ENCODE measurements at regions not wholly inside any gene's neighbourhood (a gene's known extent, or its start where the extent isn't known, plus 50 kb on each side); places are given as distances from the start of the nearest gene placed in this dataset.
"Not testable (repeated sequence)": the region's sequence is repeated elsewhere in the genome, so short reads cannot be mapped to it uniquely, and the experiment has no call there.

DNA sequence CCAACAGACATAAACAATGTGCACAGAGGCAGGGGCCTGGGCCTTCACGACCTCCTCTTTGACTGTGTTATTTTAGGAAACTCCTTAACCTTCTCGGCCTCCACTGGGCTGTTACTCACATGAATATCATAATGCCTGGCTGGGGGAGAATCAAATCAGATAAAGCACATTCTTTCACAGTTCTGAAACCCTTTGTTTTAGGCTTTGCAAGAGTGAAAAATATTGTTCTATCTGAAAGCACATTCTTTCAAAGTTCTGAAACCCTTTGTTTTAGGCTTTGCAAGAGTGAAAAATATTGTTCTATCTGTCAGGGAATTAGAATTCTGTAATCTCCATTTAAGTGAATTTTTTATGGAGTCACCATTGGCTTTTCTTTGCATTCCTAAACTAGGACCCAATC, 50.7 kb upstream of the SYNDIG1 start:
- DNase-seq, result no peak

DNA sequence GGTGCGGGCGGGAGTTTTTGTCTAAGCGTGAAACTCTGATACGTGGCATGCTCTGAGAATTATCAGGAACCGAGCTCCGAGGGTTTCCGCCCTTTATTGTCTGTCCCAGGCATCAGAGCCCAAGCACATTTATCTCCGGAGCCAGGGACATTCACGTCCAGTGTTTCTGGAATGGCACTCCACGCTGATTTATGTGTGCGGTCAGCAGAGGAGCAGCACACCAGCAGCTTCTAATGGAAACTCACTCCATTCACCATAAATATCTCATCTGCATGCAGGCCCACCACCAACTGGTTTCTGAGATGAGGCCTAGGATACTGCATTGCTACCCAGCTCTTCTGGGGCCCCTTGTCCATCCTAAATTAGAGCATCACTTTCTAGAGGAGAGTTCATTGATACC, 51.9 kb upstream of the SYNDIG1 start:
- no peak for DNase-seq

DNA sequence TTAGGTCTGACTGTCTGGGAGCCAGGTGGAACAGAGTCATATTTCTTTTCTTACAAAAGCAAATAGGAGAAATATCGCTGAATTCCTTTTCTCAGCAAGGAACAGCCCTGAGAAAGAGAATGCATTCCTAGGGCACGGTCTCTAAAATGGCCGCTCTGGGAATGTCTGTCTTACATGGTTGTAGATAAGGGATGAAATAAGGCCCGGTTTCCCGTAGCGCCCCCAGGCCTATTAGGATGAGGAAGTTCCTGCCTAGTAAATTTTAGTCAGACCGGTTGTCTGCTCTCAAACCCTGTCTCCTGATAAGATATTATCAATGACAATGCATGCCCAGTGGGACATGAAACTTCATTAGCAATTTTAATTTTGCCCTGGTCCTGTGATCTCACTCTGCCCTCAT, 54.0 kb upstream of the SYNDIG1 start:
- not testable (repeated sequence) for DNase-seq

DNA sequence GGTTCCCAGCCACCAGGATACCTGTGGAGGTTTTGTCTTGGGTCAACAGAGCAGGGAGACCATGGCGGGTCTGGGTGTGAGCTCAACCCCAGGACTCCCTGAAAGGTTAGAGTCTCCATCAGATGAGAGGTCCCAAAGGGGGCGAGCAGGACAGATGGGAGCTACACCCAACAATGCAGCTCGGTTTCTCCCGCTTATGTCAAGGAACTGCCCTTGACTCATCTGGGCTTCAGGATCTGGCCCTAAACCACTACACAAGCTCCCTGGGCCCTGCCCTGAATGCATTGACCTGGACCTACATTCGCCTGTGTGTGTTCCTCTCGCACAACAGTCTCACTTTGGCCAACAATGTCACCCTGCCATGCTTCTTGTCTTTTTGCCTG, 57.6 kb upstream of the SYNDIG1 start:
- no peak for DNase-seq

DNA sequence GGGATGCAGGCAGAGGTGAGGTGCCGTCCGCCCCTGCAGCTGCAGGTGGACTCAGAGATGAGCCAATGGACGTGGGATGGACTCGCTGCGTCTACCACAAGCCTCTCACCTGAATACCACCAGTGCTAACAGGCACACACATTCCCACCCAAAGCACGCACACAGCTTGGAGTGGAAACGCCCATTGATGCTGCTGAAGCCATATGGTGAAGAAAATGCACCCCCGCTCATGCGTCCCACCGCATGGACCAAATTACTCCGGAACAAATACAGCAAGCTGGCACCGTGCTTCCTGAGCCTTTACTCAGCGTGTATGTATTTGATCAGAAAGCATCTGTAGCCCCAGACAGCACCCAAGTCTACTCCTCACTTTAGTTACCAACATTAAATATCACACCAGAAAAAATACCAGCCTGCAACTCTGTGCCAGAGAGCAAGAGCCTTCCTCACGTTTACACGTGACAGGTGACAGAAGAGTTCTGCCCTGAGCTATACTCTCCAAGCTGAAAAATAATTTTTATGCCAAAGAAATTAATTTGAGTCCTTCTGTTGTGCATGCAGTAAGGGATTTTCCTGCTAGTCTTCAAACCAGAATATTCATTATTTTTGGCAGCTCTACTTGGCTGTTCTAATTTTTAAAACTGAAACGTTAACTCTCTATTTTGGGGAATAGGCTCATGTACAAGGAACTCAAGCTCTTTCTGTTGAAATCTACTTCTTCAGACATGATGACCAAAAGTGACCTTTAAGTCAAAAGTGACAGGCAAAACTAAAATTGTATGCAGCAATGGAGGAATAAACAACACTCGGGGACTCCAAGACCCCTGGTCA, 58.2 kb upstream of the SYNDIG1 start:
- DNase-seq, result no peak

DNA sequence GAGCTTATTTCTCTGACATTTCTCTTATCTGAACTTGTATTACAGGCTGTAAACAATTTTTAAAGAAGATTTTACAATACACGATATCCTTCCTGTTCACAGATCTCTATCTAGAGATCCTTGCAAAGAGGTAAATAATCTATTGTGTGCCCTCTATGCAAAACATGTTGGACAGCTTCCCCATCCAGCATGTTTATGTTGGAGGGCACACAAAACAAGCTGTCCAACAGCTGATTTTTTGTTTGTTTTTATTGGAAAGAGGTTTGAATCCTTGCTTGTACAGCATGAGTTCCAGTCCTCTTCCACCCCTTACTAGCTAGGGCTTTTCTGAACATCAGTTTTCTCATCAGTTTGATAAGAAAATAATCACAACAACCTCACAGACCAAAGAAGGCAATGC, 62.3 kb upstream of the SYNDIG1 start:
- DNase-seq, result no peak

DNA sequence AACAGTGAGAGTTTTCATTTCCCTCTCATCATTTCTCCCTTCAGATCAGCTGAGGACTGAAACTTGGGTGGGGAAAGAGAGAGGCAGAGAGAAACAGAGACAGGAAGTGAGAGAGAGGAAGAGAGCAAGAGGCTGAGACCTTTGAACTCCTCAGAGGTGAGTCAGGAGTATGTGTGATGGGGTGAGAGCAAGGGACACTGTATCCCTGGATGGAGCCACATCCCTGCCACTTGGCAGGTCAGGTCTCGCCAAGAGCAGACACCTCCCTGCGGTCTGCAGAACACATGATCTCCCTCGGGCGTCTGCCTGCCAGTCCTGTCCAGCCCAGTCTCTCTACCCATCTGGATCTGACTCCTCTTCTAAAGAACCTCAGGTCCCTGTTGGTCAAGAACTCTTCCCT, 62.7 kb upstream of the SYNDIG1 start:
- no peak for DNase-seq

DNA sequence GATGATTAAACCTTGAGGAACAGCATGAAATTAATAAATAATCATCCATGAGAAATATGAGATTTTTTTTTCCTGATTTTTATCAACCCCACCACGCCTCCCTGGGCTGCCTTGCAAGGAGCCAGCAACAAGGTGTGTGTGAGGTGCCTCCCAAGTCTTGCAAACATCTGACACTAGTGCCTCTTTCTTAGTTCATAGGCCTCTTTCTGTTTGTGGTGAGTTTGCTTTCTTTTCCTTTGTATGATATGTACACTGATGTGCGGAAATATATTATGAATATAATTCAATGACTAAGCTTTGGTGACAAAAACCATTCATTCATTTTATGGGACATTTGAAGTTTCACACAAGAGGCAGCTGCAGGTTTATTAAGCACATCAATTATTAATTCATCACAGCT, 63.2 kb upstream of the SYNDIG1 start:
- DNase-seq, result no peak

DNA sequence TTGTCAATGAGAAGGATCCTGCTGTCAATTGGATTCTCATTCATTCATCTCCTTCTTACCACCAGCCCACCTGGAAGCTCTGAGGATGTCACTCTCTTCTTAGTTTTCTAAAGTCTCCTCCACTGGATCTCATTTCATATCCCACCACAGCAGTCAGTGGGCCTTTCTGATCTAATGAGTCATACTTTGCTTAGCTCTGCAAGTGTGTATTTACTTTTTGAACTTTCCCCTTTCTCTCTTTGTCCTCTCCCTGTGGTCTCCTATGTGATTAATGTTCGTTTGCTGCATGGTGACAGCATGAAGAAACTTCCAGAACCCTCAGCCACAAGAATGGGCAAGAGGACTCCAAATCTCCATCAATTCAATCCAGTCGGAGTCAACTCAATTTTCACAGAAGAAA, 63.6 kb upstream of the SYNDIG1 start:
- DNase-seq, result no peak

DNA sequence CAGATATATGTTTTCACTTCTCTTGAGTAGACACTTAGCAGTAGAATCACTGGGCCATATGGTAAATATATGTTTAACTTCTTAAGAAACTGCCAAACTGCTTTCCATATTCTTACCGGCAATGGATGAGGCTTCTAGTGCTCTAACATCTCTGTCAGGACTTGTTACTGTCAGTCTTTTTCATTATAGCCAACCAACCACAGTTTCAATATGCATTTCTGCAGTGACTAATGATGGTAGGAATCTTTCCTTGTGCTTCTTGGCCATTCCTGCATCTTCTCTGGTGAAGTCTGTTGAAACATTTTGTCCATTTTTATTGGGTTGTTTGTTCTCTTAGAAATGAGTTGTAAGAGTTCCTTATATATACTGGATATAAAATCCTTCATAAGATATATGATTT, 66.0 kb upstream of the SYNDIG1 start:
- no peak for DNase-seq

DNA sequence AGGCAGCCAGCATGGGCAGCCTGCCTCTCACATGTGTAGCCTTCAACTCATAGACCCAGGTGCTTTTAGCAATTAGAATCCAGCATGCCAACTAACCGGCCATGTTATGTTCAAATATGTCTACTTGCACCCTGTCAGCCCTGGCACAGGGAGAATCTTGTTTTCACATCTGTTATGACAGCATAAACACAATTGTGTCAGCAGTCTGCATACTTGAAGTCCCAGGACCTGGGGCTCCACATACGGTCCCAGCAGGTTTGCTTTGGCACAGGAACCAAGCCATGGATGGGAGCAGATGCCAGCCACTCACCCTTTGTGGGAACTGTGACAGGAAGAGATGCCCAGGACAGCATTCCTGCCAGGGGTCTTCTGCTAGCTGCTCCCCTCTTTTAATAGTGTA, 67.2 kb upstream of the SYNDIG1 start:
- no peak for DNase-seq

DNA sequence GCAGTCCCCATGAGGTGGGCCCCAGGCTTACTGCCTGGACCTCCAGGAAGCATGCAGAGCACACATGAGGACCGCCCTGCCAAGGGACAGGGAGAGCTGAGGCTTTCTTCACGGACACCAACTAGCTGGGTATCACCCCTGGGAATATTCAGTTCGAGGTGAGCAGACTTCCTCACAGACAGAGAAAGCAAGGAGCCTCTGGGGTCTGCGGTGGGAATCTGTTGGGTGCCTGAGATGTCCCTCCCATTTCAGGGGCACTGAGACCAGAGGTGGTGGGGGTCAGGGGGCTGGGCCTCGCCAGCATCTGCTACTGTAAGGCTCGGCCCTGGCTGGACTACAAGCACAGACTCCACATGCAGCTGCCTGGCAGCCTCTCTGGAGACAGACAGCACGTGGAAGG, 74.3 kb upstream of the SYNDIG1 start:
- no peak for DNase-seq

DNA sequence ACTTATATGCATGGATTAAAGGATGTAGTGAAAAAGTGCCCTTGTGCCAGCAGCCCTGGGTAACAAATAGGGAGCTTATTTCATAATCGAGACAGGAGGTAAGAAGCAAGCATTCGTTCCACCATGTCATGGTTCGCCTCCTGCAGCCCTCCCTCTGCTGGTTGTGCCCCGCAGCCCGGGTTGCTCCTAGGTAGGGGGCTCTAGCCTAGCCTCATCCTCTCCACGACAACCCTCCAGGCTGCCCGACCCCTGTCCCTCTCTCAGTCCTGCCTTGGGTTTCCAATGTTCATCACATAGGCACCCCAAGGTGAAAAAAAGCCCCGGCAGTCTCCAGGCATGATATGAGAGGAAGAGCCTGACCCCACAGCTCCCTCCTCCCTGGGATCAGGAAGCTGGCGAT, 75.5 kb upstream of the SYNDIG1 start:
- no peak for DNase-seq

DNA sequence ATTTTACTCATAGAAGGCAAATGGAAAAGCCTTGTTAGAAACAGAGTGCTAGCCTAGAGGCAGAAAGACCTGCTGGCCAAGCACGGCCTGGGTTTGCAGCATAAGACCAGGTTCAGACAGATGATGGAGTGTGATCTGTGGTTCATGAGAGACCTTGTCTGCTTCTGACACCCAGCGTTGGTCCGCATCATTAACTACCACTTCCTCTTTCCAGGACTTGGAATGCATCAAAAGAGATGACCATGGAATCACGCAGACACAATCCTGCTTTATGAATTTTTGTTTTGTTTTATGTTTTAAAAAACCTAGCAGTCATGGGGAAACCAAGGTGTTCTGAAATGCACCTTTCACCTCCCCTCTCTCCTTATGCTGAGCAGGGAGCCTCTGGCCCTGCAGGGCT, 76.8 kb upstream of the SYNDIG1 start:
- DNase-seq, result no peak

DNA sequence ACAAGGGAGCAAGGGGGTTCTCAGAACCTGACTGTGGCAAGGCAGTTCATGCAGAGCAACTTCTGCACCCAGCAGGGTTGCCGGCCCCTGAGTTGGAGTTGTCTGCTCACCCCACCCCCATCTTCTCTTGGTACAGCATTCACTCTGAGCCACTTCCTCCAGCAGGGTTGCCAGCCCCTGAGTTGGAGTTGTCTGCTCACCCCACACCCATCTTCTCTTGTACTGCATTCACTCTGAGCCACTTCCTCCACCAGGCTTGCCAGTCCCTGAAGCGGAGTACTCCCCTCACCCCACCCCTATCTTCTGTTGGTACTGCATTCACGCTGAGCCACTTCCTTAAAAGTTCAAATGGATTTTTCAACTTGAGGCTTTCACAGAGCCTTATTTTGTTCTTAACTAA, 79.7 kb upstream of the SYNDIG1 start:
- peak; percentile 24 for DNase-seq

DNA sequence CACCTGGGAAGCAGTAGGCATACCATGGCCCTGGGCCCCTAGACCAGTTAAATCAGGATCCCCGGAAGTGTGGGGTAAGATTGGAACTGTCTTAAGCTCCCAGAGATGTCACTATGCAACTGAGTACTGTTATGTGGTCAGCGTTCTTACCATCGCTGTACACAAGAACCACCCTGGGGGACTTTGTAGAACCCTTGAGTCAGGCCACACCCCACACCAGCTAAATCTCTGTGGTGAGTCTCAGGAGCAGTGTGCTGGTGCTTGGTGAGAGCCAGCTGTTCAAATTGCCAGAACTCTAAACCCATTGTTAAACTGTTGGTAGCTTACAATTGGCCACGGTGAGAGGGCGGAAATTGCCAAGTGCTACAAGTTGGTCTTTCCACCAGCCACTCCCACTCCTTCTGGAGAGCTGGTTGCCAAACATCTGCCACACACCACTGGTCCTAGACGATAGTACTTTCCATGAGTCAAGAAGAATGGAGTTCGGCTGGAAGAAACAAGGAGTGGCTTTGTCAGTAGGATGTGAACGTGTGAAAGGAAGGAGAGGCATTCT, 80.5 kb upstream of the SYNDIG1 start:
- no peak for DNase-seq

DNA sequence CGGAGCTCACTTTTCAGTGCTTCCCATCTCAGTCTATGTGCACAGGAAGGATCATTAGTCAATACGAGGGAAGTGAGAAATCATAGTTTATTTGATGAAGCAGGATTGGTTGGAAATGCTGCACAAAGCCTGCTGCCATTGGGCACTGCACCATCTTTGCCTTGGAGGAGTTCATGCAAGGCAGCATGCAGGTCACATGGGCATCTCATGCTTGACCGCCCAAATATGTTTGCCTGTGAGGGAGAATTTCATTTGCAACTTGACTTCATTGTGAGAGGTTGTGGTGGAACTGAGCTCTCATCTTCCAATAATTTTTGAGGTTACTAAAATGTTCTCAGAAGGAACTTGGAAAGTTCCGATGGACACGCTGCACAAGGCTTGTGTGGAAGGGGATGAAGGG, 83.9 kb upstream of the SYNDIG1 start:
- no peak for DNase-seq

DNA sequence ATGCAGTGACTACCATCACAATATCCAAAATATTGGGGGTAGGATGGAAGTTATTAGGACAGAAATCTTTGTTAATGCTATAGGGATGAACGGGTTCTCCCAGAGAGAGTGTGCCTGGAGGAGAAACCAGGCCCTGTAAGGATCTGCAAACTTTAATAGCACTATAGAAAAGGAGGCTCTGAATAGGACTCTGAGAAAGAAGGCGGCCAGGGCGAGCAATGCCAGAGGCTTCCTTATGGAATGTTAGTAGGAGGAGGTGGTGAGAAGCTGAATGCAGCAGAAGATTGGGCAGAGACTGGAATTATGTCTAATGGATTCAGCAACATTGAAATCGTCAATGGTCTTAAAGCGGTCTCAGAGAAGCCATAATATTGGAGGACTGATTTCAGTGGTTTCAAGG, 84.6 kb upstream of the SYNDIG1 start:
- DNase-seq, result no peak

DNA sequence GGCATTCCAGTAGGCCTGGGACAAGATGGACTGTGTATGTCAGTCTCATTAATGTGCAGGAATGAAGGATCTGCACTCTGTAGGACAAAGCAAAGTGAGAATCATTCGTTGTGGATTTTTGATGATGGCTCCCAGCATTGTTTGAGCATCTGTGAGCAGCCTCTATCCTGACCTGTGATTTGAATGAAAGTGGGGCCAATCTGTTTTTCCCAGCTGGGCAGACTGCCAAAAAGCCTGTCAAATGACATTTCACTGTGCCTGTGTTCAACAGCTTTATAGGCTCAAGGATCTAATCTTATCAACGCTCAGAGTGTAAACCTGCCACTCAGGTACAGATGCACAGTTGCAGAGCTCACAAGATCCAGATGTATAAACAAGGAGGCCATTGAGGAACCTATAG, 86.7 kb upstream of the SYNDIG1 start:
- no peak for DNase-seq

DNA sequence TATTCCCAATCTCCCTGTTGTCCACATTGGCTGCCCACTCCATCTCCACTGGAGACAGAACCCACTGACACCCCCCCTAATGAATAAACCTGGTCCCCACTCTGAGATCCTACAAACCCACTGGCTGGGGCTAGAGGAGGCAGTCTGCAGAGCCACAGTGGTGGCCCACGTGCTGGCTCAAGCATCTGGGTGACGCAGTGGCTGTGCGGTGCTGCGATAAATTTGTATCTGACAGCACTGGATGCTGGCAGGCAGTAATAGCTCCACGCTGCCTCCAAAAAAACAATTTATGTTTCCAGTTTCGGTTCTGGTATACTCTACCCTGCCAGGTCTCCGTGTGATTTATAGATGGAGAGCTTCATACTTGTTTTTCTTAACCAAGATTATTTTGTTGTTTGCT, 87.1 kb upstream of the SYNDIG1 start:
- DNase-seq, result no peak

DNA sequence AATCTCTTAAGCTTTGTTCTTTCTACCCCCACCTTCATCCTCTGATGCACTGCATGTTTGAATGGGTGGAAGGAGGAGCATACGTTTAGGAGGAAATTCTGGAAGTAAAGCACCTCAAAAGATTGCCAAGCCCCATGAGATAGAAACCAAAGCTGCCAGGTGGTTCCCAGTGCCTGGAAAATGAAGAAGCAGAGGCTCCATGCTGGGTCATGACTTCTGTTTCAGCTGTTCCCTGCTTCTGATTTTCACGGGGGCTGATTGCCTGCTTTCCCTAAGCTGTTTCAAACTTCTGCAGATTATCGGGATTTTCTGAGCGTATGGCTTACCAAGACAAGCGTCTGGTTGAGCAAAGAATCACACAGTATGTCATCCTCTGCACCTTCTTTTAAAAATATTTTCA, 87.5 kb upstream of the SYNDIG1 start:
- no peak for DNase-seq

DNA sequence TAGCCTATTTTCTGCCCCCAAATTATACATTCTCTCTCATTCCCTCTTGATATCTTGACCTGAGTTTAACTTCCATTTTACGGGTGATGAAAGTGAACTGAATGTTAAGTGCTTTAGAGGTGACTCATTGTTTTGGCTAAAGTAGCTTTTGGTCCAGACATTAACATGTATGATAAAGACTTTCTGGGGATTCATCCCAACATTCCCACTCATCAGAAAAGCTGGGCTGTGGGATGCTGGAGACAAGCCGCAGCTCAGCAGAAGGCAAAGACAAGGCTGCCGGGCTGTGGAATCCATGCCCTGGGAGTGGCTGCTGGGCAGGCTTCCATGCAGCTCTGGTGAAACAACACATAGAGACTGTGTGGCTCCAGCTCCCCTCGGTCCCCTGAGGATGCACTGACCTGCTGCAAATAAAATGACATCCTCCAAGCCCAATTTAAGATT, 89.9 kb upstream of the SYNDIG1 start:
- no peak for DNase-seq

DNA sequence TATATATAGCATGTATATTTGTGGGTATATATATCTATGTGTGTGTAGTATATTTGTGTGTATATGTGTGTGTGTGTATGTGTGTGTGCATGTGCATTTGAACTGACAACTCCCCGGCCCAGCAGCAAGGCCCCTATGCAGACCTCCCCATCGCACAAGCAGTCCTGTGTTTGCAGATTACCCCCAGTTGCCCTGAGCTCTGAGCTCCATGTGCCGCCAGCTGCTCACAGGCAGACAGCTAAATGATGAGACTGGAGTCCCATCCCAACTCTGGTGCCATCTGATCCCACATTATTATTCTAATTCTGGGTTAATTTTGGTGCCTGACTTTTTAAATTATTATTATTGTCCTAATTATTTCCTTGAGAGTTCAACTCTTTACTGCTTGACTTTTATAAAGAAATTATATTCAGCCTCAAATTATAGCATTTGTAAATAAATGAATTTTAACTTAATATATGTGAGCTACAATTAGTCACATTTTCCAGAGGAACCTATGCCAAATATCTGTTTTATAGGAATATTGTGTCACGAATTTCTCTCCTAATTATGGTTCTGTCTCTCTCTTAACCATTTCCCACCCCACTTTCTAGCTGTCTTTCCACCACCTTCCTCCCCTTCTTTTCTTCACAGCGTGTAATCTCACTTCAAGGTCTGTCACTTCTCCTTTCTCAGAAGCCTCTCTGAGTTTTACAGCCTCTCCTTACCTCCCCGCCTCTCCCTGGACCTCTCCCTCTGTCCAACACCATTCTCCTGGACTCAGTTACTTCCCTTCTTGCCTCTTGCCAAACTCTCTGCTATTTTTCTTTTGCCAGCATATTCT, 90.6 kb upstream of the SYNDIG1 start:
- no peak for DNase-seq
